Endothelial cell of umbilical vein (primary cell): ENCODE measurements at regions not wholly inside any gene's neighbourhood (a gene's known extent, or its start where the extent isn't known, plus 50 kb on each side); places are given as distances from the start of the nearest gene placed in this dataset.

Experiments used
- BruUV-seq: library from RNA; stranded (reverse); fragments of 400-500 nt; replicated peaks from 2 replicates; lab custom pipeline; 2021; lab: Mats Ljungman, UMichigan
- CTCF ChIA-PET: fragments of 300-600, 350-600 bp; sonication (Branson Sonifier 250); formaldehyde crosslinking; loops from one replicate; lab custom pipeline; 2021; ENCODE audit warnings: antibody characterized with exemption, inconsistent platforms; lab: Charles Lee
- POLR2A ChIA-PET: fragments of 300-600, 350-600 bp; sonication (Branson Sonifier 250); formaldehyde crosslinking; loops from one replicate; lab custom pipeline; 2021; ENCODE audit warnings: antibody characterized with exemption, inconsistent platforms; lab: Charles Lee
- DNase-seq: peaks from one replicate; pipeline ENCODE4 v3.0.0-alpha.2; 2011; ENCODE audit warnings: low read depth, low spot score
- FAIRE-seq: peaks from 2 replicates; lab custom pipeline; 2011; peaks lifted over from hg19 to GRCh38; lab: Jason Lieb, UNC
- H2AFZ ChIP-seq: 2 replicates; pipeline ENCODE4 v1.6.0; 2012; ENCODE audit warnings: low read depth, low read length, control low read depth, inconsistent platforms
- H3K27ac ChIP-seq: 2 replicates; pipeline ENCODE4 v1.5.1; 2011; ENCODE audit warnings: low read depth, mild to moderate bottlenecking, control low read depth, low read length, moderate library complexity; ENCODE audit not compliant: insufficient read depth
- H3K27me3 ChIP-seq, 2 experiments: 2 replicates each; pipeline versions ENCODE4 v1.6.0 to v1.6.1; 2011; ENCODE audit warnings: low read length in 2 of 2, mixed read lengths in 1 of 2; ENCODE audit not compliant: control insufficient read depth in 2 of 2, insufficient read depth in 2 of 2
- H3K36me3 ChIP-seq, 2 experiments: 2 replicates in 1 of 2; 3 replicates in 1 of 2; pipeline ENCODE4 v1.5.1; 2011; ENCODE audit warnings: low read length in 2 of 2, mild to moderate bottlenecking in 1 of 2, moderate library complexity in 1 of 2; ENCODE audit not compliant: control insufficient read depth in 2 of 2, insufficient read depth in 2 of 2; ENCODE audit errors: extremely low read depth in 1 of 2
- H3K4me1 ChIP-seq: 3 replicates; pipeline ENCODE4 v1.5.1; 2011; ENCODE audit warnings: mild to moderate bottlenecking, low read length; ENCODE audit not compliant: control insufficient read depth, insufficient read depth; ENCODE audit errors: extremely low read depth
- H3K4me2 ChIP-seq: 2 replicates; pipeline ENCODE4 v1.6.1; 2011; ENCODE audit warnings: low read length, control low read depth, mixed read lengths; ENCODE audit not compliant: insufficient read depth
- H3K4me3 ChIP-seq, 3 experiments: fragments of 200-600 bp in 1 of 3; sonication (generic), shearing (Covaris generic) in 1 of 3; replicated peaks in 1 of 3; 2 replicates each; pipeline ENCODE4 v1.5.1; 2011 to 2016; ENCODE audit warnings: control low read depth in 3 of 3, low read length in 3 of 3, mild to moderate bottlenecking in 2 of 3, inconsistent platforms in 1 of 3, low read depth in 1 of 3, moderate library complexity in 1 of 3; ENCODE audit not compliant: insufficient read depth in 1 of 3
- H3K79me2 ChIP-seq: 2 replicates; pipeline ENCODE4 v1.6.0; 2012; ENCODE audit warnings: low read length, inconsistent platforms; ENCODE audit not compliant: control insufficient read depth, insufficient read depth
- H3K9ac ChIP-seq: replicated peaks from 2 replicates; pipeline ENCODE3; 2011; ENCODE audit warnings: low read length, control low read depth; ENCODE audit not compliant: insufficient read depth; ENCODE audit errors: extremely low read depth
- H3K9me1 ChIP-seq: replicated peaks from 3 replicates; pipeline ENCODE4 v1.6.0; 2011; ENCODE audit warnings: mild to moderate bottlenecking, low read length; ENCODE audit not compliant: control insufficient read depth, insufficient read depth; ENCODE audit errors: extremely low read depth
- H3K9me3 ChIP-seq: replicated peaks from 2 replicates; pipeline ENCODE4 v1.5.1; 2012; ENCODE audit warnings: low read length, inconsistent platforms; ENCODE audit not compliant: control insufficient read depth, insufficient read depth
- H4K20me1 ChIP-seq: replicated peaks from 2 replicates; pipeline ENCODE3; 2011; ENCODE audit warnings: mild to moderate bottlenecking, low read length; ENCODE audit not compliant: control insufficient read depth, insufficient read depth; ENCODE audit errors: extremely low read depth
- CTCF ChIP-seq, 2 donors: IDR thresholded peaks; 1 replicate in 1 of 2; 2 replicates in 1 of 2; pipeline ENCODE4 v1.5.1; 2011; ENCODE audit warnings: low read length in 2 of 2, mild to moderate bottlenecking in 2 of 2, moderate library complexity in 2 of 2, control low read depth in 1 of 2, inconsistent platforms in 1 of 2, low read depth in 1 of 2; ENCODE audit not compliant: insufficient read depth in 1 of 2; ENCODE audit errors: extremely low read depth in 1 of 2
- EZH2 ChIP-seq: IDR thresholded peaks from 2 replicates; pipeline ENCODE4 v1.6.1; 2012; ENCODE audit warnings: borderline replicate concordance, low read depth, mild to moderate bottlenecking, moderate library complexity, low read length, inconsistent platforms; ENCODE audit not compliant: severe bottlenecking
- FOS ChIP-seq: IDR thresholded peaks from 2 replicates; pipeline ENCODE4 v1.6.1; 2011; ENCODE audit warnings: mild to moderate bottlenecking, low read length, moderate library complexity, borderline replicate concordance; ENCODE audit not compliant: insufficient read depth
- GATA2 ChIP-seq: IDR thresholded peaks from 2 replicates; pipeline ENCODE4 v1.7.0; 2011; ENCODE audit warnings: low read depth, mild to moderate bottlenecking, moderate library complexity, mixed read lengths, low read length; ENCODE audit not compliant: insufficient read length, insufficient read depth
- JUN ChIP-seq: IDR thresholded peaks from 2 replicates; pipeline ENCODE4 v1.6.1; 2011; ENCODE audit warnings: borderline replicate concordance, low read depth; ENCODE audit not compliant: insufficient read length, insufficient read depth
- MAX ChIP-seq: IDR thresholded peaks from 2 replicates; pipeline ENCODE4 v1.6.1; 2011; ENCODE audit not compliant: insufficient read depth, insufficient read length
- MYC ChIP-seq: IDR thresholded peaks from one replicate; pipeline ENCODE4 v1.6.1; 2011; ENCODE audit warnings: mild to moderate bottlenecking, low read depth, low read length
- POLR2A ChIP-seq: IDR thresholded peaks from 2 replicates; pipeline ENCODE4 v1.6.1; 2012; ENCODE audit warnings: low read depth, mild to moderate bottlenecking, control low read depth, low read length
- POLR2AphosphoS5 ChIP-seq: IDR thresholded peaks from 2 replicates; pipeline ENCODE4 v1.6.1; 2012; ENCODE audit warnings: low read depth, mild to moderate bottlenecking, control low read depth, low read length, moderate library complexity; ENCODE audit not compliant: insufficient read depth
- dilution Hi-C: fragments of 300-500 bp; cut with MboI; formaldehyde crosslinking; loops from one replicate; pipeline ENCODE4 v1.15.0; 2019; ENCODE audit warnings: low sequenced_read_pairs; ENCODE audit not compliant: extremely low pct_ligation_motif_present
- intact Hi-C: fragments of 100-400 bp; cut with micrococcal nuclease; formaldehyde crosslinking; loops from one replicate; pipeline ENCODE4 v1.10.0; 2022

- Histone ChIP-seq H3K9me3 (peaks cover 7% of the 10 kb centered on the region), H3K79me2 (no peaks in the 10 kb centered on the region), H2AFZ (no peak overlapping the region), H4K20me1 (no peaks in the 10 kb centered on the region), H3K4me1 (no peaks in the 10 kb centered on the region), H3K36me3 (no peaks in the 10 kb centered on the region), H3K4me2 (no peak overlapping the region), H3K27me3 (no peaks in the 10 kb centered on the region), H3K27ac (no peak overlapping the region), H3K9me1 (no peaks in the 10 kb centered on the region), H3K4me3 (no peak overlapping the region), H3K9ac (no peak overlapping the region)
- dilution Hi-C loops, result no loop called here
- DNase-seq (no peak), FAIRE-seq (no peak)
- no TSS peak for BruUV-seq
- CTCF ChIA-PET, result no interaction called here
- TF ChIP-seq JUN (no peak), POLR2A (no peak), FOS (no peak), MYC (no peak), EZH2 (no peak), GATA2 (no peak), MAX (no peak), POLR2AphosphoS5 (no peak), CTCF (IDR thresholded peaks at IDR 0.05; ENCODE audit: extremely low read depth in 1 of 2, insufficient read depth in 1 of 2, low read depth in 1 of 2, low read length in 2 of 2) (no peak)
- POLR2A ChIA-PET, result no interaction called here
- intact Hi-C loops, result no loop called here
Measured at GRCh38 chr15:87269566-87269965, 987.0 kb downstream of the NTRK3 start.
